Activated CD4-positive, alpha-beta memory T cell treated with anti-CD3 and anti-CD28 coated beads for 36 hours (primary cell): ENCODE measurements at regions not wholly inside any gene's neighbourhood (a gene's known extent, or its start where the extent isn't known, plus 50 kb on each side); places are given as distances from the start of the nearest gene placed in this dataset. TPM values are rescaled to one million over a fixed set of nuclear protein-coding genes. Genes with fewer than 3 reads are reported as not detected.

Experiments used
- CTCF ChIA-PET: fragments of 350-600 bp; sonication (Branson Sonifier 250); formaldehyde crosslinking; loops from one replicate; lab custom pipeline; 2021; ENCODE audit warnings: antibody characterized with exemption, inconsistent platforms; lab: Charles Lee
- POLR2A ChIA-PET: fragments of 350-600 bp; sonication (Branson Sonifier 250); formaldehyde crosslinking; loops from one replicate; lab custom pipeline; 2021; ENCODE audit warnings: antibody characterized with exemption; lab: Charles Lee
- DNase-seq: peaks from one replicate; pipeline ENCODE4 v3.0.0-alpha.2; 2020
- H3K27ac Mint-ChIP-seq: one replicate; pipeline ENCODE4 v1.8.0; 2021; ENCODE audit warnings: mixed read lengths
- H3K27me3 Mint-ChIP-seq: one replicate; pipeline ENCODE4 v1.8.0; 2021; ENCODE audit warnings: mixed read lengths
- H3K36me3 Mint-ChIP-seq: one replicate; pipeline ENCODE4 v1.8.0; 2021; ENCODE audit warnings: mixed read lengths
- H3K4me1 Mint-ChIP-seq: one replicate; pipeline ENCODE4 v1.8.0; 2021; ENCODE audit warnings: low read depth, mixed read lengths
- H3K4me3 Mint-ChIP-seq: one replicate; pipeline ENCODE4 v1.8.0; 2021; ENCODE audit warnings: mild to moderate bottlenecking, mixed read lengths
- H3K9me3 Mint-ChIP-seq: one replicate; pipeline ENCODE4 v1.8.0; 2021; ENCODE audit warnings: mixed read lengths
- intact Hi-C: fragments of 100-400 bp; cut with micrococcal nuclease; formaldehyde crosslinking; loops from one replicate; pipeline ENCODE4 v1.15.1; 2023
- microRNA-seq: library from miRNA; unstranded; fragments of <30 nt; microRNA quantifications from one replicate; pipeline ENCODE4 v1.2.0, GENCODE V29; 2022; ENCODE audit warnings: borderline number of aligned reads, borderline microRNAs expressed, borderline replicate concordance

DNA sequence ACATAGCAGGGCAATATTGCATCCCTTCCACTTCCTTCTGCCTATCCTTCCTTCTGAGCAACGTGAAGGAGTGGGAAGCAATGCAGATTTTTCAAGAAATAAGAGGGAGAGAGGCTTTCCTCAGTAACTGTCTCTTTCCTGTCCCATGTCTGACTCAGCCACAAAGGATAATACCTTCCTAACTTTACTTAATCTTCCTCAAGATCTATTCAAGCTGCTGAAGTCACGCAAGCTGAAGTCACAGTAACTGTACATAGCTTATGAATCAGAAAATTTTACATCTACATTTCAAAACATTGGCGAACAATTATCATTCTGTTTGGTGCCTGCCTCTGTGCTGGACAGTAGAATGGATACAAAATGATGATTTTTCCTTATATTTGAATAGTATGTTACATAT lies 86.4 kb upstream of the POU3F2 start:
- Mint-ChIP-seq H3K27ac (no peak overlapping the region), H3K4me1 (no peaks in the 10 kb centered on the region), H3K4me3 (no peak overlapping the region), H3K9me3 (peaks cover 2% of the 10 kb centered on the region), H3K36me3 (no peaks in the 10 kb centered on the region), H3K27me3 (no peaks in the 10 kb centered on the region)
- intact Hi-C loops, result no loop called here
- DNase-seq, result no peak
- ChIA-PET POLR2A (no interaction called here), CTCF (no interaction called here)

DNA sequence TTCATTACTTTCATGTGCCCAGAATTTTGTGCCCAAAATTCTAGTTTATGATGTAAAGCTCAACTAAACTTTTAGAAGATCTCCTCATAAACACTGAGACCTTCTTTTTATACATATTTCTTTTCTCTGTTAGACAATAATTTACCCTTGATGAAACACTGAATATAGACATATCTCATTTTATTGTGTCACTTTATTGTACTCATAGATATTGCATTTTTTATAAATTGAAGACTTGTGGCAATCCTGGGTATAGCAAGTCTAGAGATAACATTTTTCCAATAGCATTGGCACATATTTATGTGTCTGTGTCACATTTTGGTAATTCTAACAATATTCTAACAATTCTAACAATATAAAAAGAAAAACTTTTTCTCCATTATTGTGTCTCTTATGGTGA lies 74.9 kb upstream of the POU3F2 start:
- Mint-ChIP-seq H3K9me3 (no peaks in the 10 kb centered on the region), H3K4me1 (peaks cover 3% of the 10 kb centered on the region), H3K4me3 (no peak overlapping the region), H3K36me3 (no peaks in the 10 kb centered on the region), H3K27ac (no peak overlapping the region), H3K27me3 (peaks cover 5% of the 10 kb centered on the region)
- CTCF ChIA-PET, result no interaction called here
- DNase-seq, result no peak
- intact Hi-C loops, result no loop called here
- POLR2A ChIA-PET, result no interaction called here

DNA sequence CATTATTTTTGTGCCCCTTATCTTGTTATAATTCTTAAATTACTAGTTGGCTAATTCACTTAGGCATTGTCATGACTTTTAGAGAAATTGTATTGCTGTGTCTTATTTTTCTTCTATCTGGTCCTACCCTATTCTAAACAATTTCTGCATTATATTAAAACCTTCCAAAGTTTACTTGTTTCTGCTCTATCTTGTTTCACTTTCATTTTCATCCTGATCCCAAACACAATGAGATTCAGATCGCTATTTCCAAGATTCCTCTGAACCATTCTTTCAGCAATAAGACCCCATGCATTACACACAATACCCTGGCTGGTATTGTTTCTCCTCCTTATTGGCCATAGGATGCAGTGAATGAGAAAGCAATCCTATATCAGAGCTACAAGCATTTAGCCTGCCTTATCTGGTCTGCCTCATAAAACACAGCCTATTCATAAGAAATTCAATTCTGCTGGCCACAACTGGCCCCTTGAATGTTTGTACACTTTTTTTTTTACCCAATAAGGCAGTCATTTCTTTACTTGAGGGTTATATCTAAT lies 69.9 kb upstream of the POU3F2 start:
- Mint-ChIP-seq H3K4me1 (peaks cover 3% of the 10 kb centered on the region), H3K27me3 (peaks cover 12% of the 10 kb centered on the region), H3K27ac (no peak overlapping the region), H3K4me3 (no peak overlapping the region), H3K36me3 (no peaks in the 10 kb centered on the region), H3K9me3 (no peaks in the 10 kb centered on the region)
- DNase-seq, result no peak
- CTCF ChIA-PET, result no interaction called here
- POLR2A ChIA-PET, result no interaction called here
- intact Hi-C loops, result no loop called here

- intact Hi-C loops, result loop anchor here (1.0 kb wide), 1 partner anchor 76 kb away; no protein-coding TSS in a partner anchor
- Mint-ChIP-seq H3K27me3 (peaks cover 15% of the 10 kb centered on the region), H3K9me3 (no peaks in the 10 kb centered on the region), H3K4me1 (no peaks in the 10 kb centered on the region), H3K27ac (no peak overlapping the region), H3K36me3 (no peaks in the 10 kb centered on the region), H3K4me3 (no peak overlapping the region)
- ChIA-PET CTCF (interaction anchor here (1.2 kb wide), 1 partner anchor 350 kb away, joined by 5 read pairs; no protein-coding TSS in a partner anchor), POLR2A (no interaction called here)
- peak; percentile 20 for DNase-seq
Observed at GRCh38 chr6:98769546-98769945, 64.8 kb upstream of the POU3F2 start.

GRCh38 chr6:98775205-98775604 lies 59.2 kb upstream of the POU3F2 start:
- H3K27ac Mint-ChIP-seq, result no peak overlapping the region
- POLR2A ChIA-PET, result no interaction called here
- DNase-seq, result no peak
- peaks cover 21% of the 10 kb centered on the region for H3K27me3 Mint-ChIP-seq
- H3K4me3 Mint-ChIP-seq, result no peak overlapping the region
- CTCF ChIA-PET, result no interaction called here
- no peaks in the 10 kb centered on the region for H3K36me3 Mint-ChIP-seq
- H3K9me3 Mint-ChIP-seq, result no peaks in the 10 kb centered on the region
- no peaks in the 10 kb centered on the region for H3K4me1 Mint-ChIP-seq
- intact Hi-C loops, result loop anchor here (5.0 kb wide), 1 partner anchor 57 kb away; the partner anchor contains the start of gene POU3F2

- peak; percentile 9 for DNase-seq
- Mint-ChIP-seq H3K9me3 (no peaks in the 10 kb centered on the region), H3K4me3 (no peak overlapping the region), H3K27ac (no peak overlapping the region), H3K4me1 (no peaks in the 10 kb centered on the region), H3K27me3 (peaks cover 19% of the 10 kb centered on the region), H3K36me3 (no peaks in the 10 kb centered on the region)
- CTCF ChIA-PET, result interaction anchor here (1.4 kb wide), 1 partner anchor 67 kb away, joined by 7 read pairs; no protein-coding TSS in a partner anchor
- POLR2A ChIA-PET, result no interaction called here
- intact Hi-C loops, result loop anchor here (5.0 kb wide), 1 partner anchor 55 kb away; the partner anchor contains the start of gene POU3F2
Observed at GRCh38 chr6:98777762-98778161, 56.6 kb upstream of the POU3F2 start.

DNA sequence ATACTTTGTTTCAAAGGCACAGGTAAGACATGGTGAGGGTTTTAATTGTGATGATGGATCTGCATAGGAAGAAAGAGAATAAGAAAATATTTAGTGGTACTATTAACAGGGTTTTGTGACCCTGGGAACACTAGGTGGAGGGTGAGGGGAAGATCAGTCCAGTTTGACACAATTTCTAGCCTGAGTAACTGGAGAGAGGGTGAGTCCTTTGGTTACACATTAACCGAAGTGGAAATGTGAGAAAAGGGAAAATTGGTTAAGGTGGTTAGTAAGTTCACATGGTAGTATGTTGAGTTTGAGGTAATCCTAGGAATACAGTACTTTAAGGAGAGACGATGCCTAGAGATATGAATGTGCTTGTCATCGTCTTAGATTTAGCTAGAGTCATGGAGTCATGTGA lies 54.8 kb upstream of the POU3F2 start:
- CTCF ChIA-PET, result no interaction called here
- Mint-ChIP-seq H3K9me3 (no peaks in the 10 kb centered on the region), H3K36me3 (no peaks in the 10 kb centered on the region), H3K27ac (no peak overlapping the region), H3K4me1 (no peaks in the 10 kb centered on the region), H3K4me3 (no peak overlapping the region), H3K27me3 (peaks cover 22% of the 10 kb centered on the region)
- intact Hi-C loops, result loop anchor here (5.0 kb wide), 1 partner anchor 53 kb away; the partner anchor contains the start of gene POU3F2
- POLR2A ChIA-PET, result no interaction called here
- DNase-seq, result no peak

GRCh38 chr6:98782772-98783171 lies 51.6 kb upstream of the POU3F2 start:
- ChIA-PET CTCF (no interaction called here), POLR2A (no interaction called here)
- Mint-ChIP-seq H3K27me3 (peaks cover 29% of the 10 kb centered on the region), H3K9me3 (no peaks in the 10 kb centered on the region), H3K27ac (no peak overlapping the region), H3K4me1 (no peaks in the 10 kb centered on the region), H3K36me3 (no peaks in the 10 kb centered on the region), H3K4me3 (no peak overlapping the region)
- intact Hi-C loops, result no loop called here
- DNase-seq, result no peak

DNA sequence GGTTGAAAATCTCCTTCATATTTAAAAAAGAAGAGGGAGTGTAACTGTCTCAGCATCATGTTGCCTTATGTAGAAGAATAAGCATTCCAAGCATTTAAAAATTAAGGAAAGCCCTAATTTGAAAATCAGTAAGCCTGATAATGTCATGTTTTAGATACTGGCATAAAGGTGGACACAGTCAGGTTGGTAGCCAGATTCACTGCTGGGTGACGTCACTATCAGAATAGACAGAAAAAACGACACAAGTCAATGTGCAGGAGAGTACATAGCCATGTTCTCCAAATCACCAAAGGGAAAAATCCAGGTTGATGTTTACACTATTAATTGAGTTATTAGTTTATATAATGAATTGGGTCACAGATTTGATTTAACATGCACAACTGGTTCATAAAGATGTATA lies 50.8 kb upstream of the POU3F2 start:
- intact Hi-C loops, result no loop called here
- H3K9me3 Mint-ChIP-seq, result no peaks in the 10 kb centered on the region
- no peak overlapping the region for H3K4me3 Mint-ChIP-seq
- no peak for DNase-seq
- H3K36me3 Mint-ChIP-seq, result no peaks in the 10 kb centered on the region
- H3K27ac Mint-ChIP-seq, result no peak overlapping the region
- ChIA-PET POLR2A (no interaction called here), CTCF (no interaction called here)
- H3K27me3 Mint-ChIP-seq, result peaks cover 27% of the 10 kb centered on the region
- H3K4me1 Mint-ChIP-seq, result no peaks in the 10 kb centered on the region

Small RNAs in the stretch of these regions (microRNA-seq; reads per million reads assigned to microRNA genes)
- not detected for gene MIR2113
